ENCODE measurements at regions not wholly inside any gene's neighbourhood (a gene's known extent, or its start where the extent isn't known, plus 50 kb on each side); places are given as distances from the start of the nearest gene placed in this dataset.

GRCh38 chr17:72511874-72512273 lies 391.1 kb downstream of the SOX9 start:
- TF ChIP-seq CSRNP3 (CRISPR knock-in tag; IDR thresholded peaks at IDR 0.05) (no peak), TOX (CRISPR knock-in tag; IDR thresholded peaks at IDR 0.05; ENCODE audit: borderline replicate concordance) (no peak), OSR1 (CRISPR knock-in tag; IDR thresholded peaks at IDR 0.05) (no peak), POU6F1 (CRISPR knock-in tag; IDR thresholded peaks at IDR 0.05; ENCODE audit: borderline replicate concordance, low read depth) (no peak), RARB (CRISPR knock-in tag; IDR thresholded peaks at IDR 0.05) (no peak), TSHZ2 (CRISPR knock-in tag; IDR thresholded peaks at IDR 0.05) (no peak), PPARA (CRISPR knock-in tag; IDR thresholded peaks at IDR 0.05; ENCODE audit: borderline replicate concordance) (no peak), ARNTL (CRISPR knock-in tag; IDR thresholded peaks at IDR 0.05; ENCODE audit: borderline replicate concordance, low read depth) (no peak), BACH2 (CRISPR knock-in tag; IDR thresholded peaks at IDR 0.05; ENCODE audit: borderline replicate concordance) (no peak), ZFP30 (CRISPR knock-in tag; IDR thresholded peaks at IDR 0.05) (no peak), ZC3H10 (CRISPR knock-in tag; IDR thresholded peaks at IDR 0.05) (no peak), ZNF565 (CRISPR knock-in tag; conservative IDR thresholded peaks at IDR 0.05; ENCODE audit: low read depth) (no peak), ESRRG (CRISPR knock-in tag; IDR thresholded peaks at IDR 0.05) (no peak), CSDC2 (CRISPR knock-in tag; IDR thresholded peaks at IDR 0.05) (no peak), PATZ1 (CRISPR knock-in tag; IDR thresholded peaks at IDR 0.05; ENCODE audit: borderline replicate concordance) (no peak), TCF4 (CRISPR knock-in tag; IDR thresholded peaks at IDR 0.05; ENCODE audit: borderline replicate concordance) (no peak), ZNF70 (CRISPR knock-in tag; IDR thresholded peaks at IDR 0.05) (no peak), ISL1 (CRISPR knock-in tag; IDR thresholded peaks at IDR 0.05) (no peak), ZNF8 (CRISPR knock-in tag; IDR thresholded peaks at IDR 0.05) (no peak)
- no peak for ATAC-seq

- no peak for TF ChIP-seq OSR1 (CRISPR knock-in tag; IDR thresholded peaks at IDR 0.05)
- no peak for TF ChIP-seq PPARA (CRISPR knock-in tag; IDR thresholded peaks at IDR 0.05; ENCODE audit: borderline replicate concordance)
- TF ChIP-seq ZNF70 (CRISPR knock-in tag; IDR thresholded peaks at IDR 0.05): no peak
- no peak for TF ChIP-seq ZFP30 (CRISPR knock-in tag; IDR thresholded peaks at IDR 0.05)
- no peak for TF ChIP-seq POU6F1 (CRISPR knock-in tag; IDR thresholded peaks at IDR 0.05; ENCODE audit: borderline replicate concordance, low read depth)
- no peak for TF ChIP-seq GLIS3 (CRISPR knock-in tag; IDR thresholded peaks at IDR 0.05)
- no peak for TF ChIP-seq RARB (CRISPR knock-in tag; IDR thresholded peaks at IDR 0.05)
- TF ChIP-seq CSRNP3 (CRISPR knock-in tag; IDR thresholded peaks at IDR 0.05): no peak
- no peak for TF ChIP-seq ISL1 (CRISPR knock-in tag; IDR thresholded peaks at IDR 0.05)
- TF ChIP-seq ZNF565 (CRISPR knock-in tag; conservative IDR thresholded peaks at IDR 0.05; ENCODE audit: low read depth): no peak
- no peak for TF ChIP-seq CSDC2 (CRISPR knock-in tag; IDR thresholded peaks at IDR 0.05)
- no peak for TF ChIP-seq CREB5 (CRISPR knock-in tag; IDR thresholded peaks at IDR 0.05; ENCODE audit: low read depth)
- TF ChIP-seq TCF4 (CRISPR knock-in tag; IDR thresholded peaks at IDR 0.05; ENCODE audit: borderline replicate concordance): no peak
- no peak for TF ChIP-seq ESRRG (CRISPR knock-in tag; IDR thresholded peaks at IDR 0.05)
- no peak for TF ChIP-seq ZC3H10 (CRISPR knock-in tag; IDR thresholded peaks at IDR 0.05)
- no peak for ATAC-seq
Observed at GRCh38 chr17:72512649-72513556, 392.1 kb downstream of the SOX9 start.
